ENCODE measurements at regions not wholly inside any gene's neighbourhood (a gene's known extent, or its start where the extent isn't known, plus 50 kb on each side); places are given as distances from the start of the nearest gene placed in this dataset.

DNA sequence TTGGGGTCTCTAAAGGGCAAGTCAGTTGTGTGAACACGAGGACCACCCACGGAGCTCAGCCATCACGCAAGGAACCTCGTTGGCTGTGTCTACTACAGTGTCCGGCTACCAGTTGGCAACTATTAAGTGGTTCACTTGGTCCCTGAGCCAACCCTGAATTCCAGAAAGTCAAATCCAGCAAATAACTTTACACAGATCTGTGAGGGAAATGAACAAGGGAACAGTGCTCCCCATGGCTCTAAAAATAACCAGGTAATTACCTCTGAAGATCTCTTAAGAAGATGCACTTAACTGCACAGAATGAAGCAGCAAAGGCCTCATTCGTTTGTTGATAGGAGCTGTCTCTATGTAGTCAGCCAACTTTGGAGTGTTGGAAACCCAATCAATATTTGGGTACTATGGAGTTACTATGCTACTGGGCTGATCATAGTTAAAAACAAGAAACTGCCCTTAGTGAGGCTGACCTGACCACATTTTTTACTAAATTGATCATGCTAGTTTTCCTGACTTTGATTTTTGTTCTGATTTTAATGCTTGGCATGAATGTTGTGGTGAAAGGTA lies 219.1 kb upstream of the LRIG1 start:
- DNase-seq (no peak), ATAC-seq (ENCODE audit: poor library complexity) (no peak)
- intact Hi-C loops (cut with DNase I) = no loop called here

DNA sequence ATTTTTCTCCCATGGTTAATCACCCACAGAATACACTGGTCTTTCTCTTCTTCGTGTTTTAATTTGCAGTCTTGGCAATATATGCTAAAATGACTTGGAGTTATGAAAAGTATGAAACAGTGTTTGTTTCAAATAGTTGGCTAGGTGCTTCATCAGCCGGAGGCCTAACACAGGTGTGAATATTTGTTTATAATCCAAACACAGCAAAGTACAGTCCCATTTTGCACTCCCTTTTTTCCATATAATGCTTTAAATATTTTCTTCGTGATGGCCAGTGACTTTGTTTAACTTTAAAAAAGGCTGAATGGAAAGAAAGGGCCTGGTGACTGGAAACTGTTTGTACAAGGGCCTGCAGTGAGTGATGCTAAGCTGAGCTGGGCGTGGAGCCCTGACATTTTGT lies 219.7 kb upstream of the LRIG1 start:
- intact Hi-C loops (cut with DNase I) = no loop called here
- ATAC-seq (ENCODE audit: poor library complexity) = no peak
- no peak for DNase-seq

- DNase-seq (no peak), ATAC-seq (ENCODE audit: poor library complexity) (no peak)
- intact Hi-C loops (cut with DNase I) = no loop called here
Observed at GRCh38 chr3:66722675-66723074, 221.9 kb upstream of the LRIG1 start.

GRCh38 chr3:66723231-66723630 lies 222.4 kb upstream of the LRIG1 start:
- no peak for DNase-seq

DNA sequence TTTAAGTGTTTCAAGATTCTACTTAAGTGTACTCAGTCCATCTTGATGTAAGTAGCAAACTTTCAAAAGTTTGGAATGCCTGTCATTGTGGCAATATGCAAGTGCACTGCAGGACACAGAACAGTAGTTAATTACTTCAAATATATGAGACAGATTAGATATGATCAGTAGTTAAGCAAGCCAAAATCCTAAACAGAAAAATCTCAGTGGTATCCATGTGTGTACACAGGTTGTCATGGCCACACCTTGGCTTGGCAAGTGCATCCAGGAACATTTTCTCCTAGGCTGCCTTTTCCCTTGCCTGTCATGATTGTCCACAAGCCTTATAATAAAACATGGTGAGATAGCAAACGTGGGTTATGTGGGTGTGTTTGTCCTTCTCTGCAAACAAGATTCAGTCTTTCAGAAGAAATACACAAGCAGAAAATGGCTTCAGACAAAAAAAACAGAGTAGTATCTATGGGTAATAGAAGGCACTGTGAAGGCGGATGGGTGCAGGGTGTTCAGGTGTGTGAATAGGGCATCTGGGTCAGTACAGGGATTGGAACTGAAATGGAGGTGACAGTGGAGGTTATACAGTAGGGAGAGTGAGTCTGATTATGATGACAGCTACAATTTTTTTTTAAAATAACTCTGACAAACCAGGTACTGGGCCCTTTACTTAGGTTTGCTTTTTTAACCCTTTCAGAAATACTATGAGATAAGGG lies 229.0 kb upstream of the LRIG1 start:
- intact Hi-C loops (cut with DNase I) = no loop called here
- ATAC-seq (ENCODE audit: poor library complexity) (no peak), DNase-seq (no peak)

More at GRCh38 chr3:66723231-66723630, 222.4 kb upstream of the LRIG1 start:
- intact Hi-C loops (cut with DNase I) = no loop called here
- ATAC-seq (ENCODE audit: poor library complexity) = no peak

- intact Hi-C loops (cut with DNase I) = no loop called here
- ATAC-seq (ENCODE audit: poor library complexity) (no peak), DNase-seq (no peak)
Observed at GRCh38 chr3:66738625-66739365, 238.0 kb upstream of the LRIG1 start.

GRCh38 chr3:66740260-66740659 lies 239.4 kb upstream of the LRIG1 start:
- ATAC-seq (ENCODE audit: poor library complexity) (no peak), DNase-seq (no peak)
- intact Hi-C loops (cut with DNase I) = no loop called here

DNA sequence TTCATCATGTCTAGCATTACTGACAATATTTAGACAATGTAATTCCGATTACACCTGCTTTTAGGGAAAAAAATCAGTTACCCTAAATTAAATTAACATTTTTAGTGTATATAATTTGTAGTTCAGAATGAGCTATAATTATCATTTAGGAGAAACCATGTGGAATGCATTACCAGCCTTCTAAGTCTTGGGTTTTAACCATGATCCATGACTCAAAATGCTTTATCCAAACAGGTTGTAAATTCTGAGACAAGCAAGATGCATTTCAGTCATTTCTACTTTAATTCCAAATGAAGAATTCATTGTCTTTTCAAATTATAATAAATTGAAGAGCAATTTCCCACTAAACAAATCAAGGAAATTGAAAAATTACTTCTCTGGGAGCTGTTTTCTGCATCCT lies 243.7 kb upstream of the LRIG1 start:
- intact Hi-C loops (cut with DNase I) = no loop called here
- DNase-seq = no peak
- no peak for ATAC-seq (ENCODE audit: poor library complexity)

- DNase-seq (no peak), ATAC-seq (ENCODE audit: poor library complexity) (no peak)
- intact Hi-C loops (cut with DNase I) = no loop called here
Observed at GRCh38 chr3:66744986-66745385, 244.2 kb upstream of the LRIG1 start.

DNA sequence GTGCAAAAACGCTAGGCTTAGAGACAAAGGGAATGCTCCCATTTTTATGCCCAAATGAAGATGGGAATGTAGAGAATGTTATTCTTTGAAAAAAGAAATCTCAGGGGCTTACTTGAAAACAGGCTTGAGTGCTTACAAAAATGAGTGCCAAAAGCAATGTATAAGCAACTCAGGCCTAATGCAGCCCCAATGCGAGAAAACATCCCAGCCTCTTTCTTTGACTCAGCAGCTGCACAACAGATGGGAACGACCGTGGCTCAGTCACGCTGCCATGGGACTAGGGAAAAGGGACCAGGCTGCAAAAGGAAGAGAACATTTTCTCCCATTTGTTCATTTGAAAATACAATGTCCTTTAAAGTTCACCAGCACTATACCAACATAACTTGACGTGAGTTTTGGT lies 246.4 kb upstream of the LRIG1 start:
- no peak for DNase-seq
- ATAC-seq (ENCODE audit: poor library complexity) = no peak
- intact Hi-C loops (cut with DNase I) = no loop called here

DNA sequence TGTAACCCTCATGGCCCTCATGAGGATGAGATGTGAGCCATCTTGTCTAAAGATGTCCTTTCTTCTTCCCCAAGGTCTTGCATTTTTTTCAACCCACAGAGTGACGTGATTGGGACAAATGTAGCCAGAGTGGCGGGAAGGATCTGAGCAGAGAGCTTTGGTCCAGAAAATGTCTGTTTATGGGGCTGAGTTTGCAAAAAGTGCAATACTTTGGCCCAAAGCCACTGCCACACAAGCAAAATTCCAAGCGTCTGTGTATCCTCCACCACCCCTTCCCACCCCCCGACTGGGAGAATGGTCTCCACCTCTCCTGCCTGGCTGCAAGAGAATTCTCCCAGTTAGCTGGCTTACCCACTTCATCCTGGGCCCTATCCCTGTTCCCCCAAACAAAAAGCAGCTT lies 246.9 kb upstream of the LRIG1 start:
- no peak for ATAC-seq (ENCODE audit: poor library complexity)
- DNase-seq = no peak
- intact Hi-C loops (cut with DNase I) = no loop called here

DNA sequence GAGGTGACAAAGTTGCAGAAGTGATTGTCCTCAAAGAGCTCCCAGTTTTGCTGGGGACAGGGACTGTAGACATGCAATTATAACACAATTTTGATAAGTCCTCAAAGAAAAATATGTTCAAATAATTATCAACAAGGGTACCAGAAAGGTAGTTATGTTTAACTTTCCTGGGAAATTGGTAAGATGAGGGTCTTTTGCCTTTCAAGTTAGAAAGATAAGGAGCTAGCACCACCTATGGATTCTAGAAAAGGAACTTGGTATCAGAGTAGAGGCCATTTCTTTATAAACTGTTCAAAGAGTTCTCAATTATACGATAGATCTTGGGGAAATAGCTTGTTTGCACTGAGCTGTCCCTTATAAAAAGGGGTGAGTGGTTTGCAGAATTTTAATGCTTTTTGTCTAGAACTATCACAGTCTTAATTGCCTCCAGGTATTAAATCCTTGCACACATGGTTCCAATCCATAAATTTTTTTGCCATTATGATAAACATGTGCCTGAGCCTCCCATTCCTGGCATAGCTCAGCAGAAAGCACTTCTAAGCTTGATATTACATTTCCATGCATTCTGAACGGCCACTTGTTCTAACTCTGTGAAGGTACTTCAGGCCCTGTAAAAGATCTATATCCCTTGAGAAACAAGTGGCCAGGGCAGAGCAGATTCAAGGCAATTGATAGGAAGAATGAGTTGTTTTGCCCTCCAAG lies 247.5 kb upstream of the LRIG1 start:
- DNase-seq (no peak), ATAC-seq (ENCODE audit: poor library complexity) (no peak)
- intact Hi-C loops (cut with DNase I) = no loop called here

DNA sequence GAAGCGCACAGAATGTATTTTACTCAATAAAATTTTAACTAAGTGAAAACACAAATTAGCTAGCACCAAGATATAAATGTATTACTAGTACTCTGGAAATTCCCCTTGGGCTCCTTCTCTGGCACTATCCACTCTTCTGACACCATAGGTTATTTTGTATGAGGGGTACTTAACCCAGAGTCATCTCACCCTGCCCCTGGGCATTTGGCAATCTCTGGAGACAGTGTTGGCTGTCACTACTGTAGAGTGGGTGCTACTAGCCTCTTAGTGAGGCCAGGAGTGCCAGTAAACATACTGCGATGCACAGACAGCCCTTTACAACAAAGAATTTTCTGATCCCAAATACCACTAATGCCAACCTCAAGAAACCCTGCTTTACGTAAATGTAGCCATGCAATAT lies 246.3 kb upstream of the KBTBD8 start:
- ATAC-seq (ENCODE audit: poor library complexity) = no peak
- intact Hi-C loops (cut with DNase I) = no loop called here
- no peak for DNase-seq

GRCh38 chr3:66753670-66754069 lies 244.4 kb upstream of the KBTBD8 start:
- DNase-seq (no peak), ATAC-seq (ENCODE audit: poor library complexity) (no peak)
- intact Hi-C loops (cut with DNase I) = no loop called here

GRCh38 chr3:66754613-66755012 lies 243.5 kb upstream of the KBTBD8 start:
- intact Hi-C loops (cut with DNase I) = no loop called here
- ATAC-seq (ENCODE audit: poor library complexity) (no peak), DNase-seq (no peak)

DNA sequence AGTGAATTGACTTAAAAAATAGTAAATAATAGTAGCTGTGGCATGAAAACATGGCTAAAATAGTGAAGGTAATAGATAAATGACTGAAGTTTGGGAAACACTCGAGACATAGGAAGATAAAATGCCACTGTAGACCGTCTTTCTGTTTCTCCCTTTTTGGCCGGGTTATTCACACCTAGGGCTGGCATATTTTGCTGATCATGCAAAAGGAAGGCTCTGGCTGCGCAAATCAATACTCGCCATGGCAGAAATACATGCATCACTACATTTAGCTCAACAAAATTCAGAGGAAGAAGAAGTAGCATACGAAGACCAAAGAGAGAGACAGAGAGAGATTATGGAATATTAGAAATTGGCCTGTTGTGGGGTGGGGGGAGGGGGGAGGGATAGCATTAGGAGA lies 242.2 kb upstream of the KBTBD8 start:
- no peak for ATAC-seq (ENCODE audit: poor library complexity)
- intact Hi-C loops (cut with DNase I) = no loop called here

DNA sequence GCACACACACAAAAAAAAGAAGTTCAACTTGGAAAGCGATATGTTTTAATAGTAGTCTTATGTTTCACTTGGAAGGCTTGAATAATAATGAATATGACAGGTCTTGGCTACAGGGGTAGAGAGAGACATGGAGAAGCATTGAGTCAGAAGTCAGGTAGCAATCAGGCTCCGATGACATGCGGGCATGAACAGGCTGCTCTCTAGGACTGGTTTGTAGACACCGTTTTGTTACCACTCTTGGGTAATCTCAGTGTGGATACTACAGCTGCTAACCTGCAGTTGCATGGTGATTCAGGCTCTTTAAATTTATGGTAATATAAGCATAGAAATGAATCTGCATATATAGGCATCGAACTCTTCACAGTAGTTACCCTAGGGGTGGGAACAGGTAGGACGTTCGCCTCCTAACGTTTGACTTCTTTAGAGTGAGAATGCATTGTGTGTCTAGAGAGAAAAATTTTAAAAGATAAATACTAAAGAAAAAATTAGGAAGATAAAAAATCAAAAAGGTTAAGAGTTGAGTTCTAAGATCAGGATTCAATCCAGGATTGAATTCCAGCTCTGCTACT lies 241.6 kb upstream of the KBTBD8 start:
- DNase-seq (no peak), ATAC-seq (ENCODE audit: poor library complexity) (no peak)
- intact Hi-C loops (cut with DNase I) = no loop called here

More for the DNA sequence above, 242.2 kb upstream of the KBTBD8 start:
- no peak for DNase-seq

GRCh38 chr3:66761093-66761780 lies 236.9 kb upstream of the KBTBD8 start:
- intact Hi-C loops (cut with DNase I) = no loop called here
- no peak for DNase-seq
- ATAC-seq (ENCODE audit: poor library complexity) = no peak

All from Right ventricle myocardium superior (tissue), 1 donor.